Umbilical cord (tissue), 1 donor: ENCODE measurements at regions not wholly inside any gene's neighbourhood (a gene's known extent, or its start where the extent isn't known, plus 50 kb on each side); places are given as distances from the start of the nearest gene placed in this dataset.
"Not testable (repeated sequence)": the region's sequence is repeated elsewhere in the genome, so short reads cannot be mapped to it uniquely, and the experiment has no call there.

Source experiments
- DNase-seq: peaks from one replicate; pipeline ENCODE4 v3.0.0-alpha.2; 2015; ENCODE audit warnings: low spot score

DNA sequence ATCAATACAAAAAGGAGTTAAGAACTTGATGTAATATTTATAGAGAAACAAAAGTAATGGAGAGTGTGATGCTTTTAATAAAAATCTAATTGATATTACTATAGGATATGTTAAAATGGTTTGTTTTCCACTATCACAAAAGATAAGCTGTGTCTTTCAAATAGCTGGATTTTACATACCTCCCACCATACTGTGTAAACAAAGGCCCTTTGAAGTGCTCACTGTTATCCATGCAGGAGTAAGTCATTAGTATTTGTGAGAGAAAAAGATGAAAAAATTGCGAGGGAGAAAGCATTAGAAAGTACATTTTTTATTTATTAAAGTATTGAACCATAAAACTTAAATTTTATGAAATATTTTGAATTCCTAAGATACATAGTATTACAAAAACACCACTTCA, 733.0 kb downstream of the GRIK2 start:
- DNase-seq = no peak

DNA sequence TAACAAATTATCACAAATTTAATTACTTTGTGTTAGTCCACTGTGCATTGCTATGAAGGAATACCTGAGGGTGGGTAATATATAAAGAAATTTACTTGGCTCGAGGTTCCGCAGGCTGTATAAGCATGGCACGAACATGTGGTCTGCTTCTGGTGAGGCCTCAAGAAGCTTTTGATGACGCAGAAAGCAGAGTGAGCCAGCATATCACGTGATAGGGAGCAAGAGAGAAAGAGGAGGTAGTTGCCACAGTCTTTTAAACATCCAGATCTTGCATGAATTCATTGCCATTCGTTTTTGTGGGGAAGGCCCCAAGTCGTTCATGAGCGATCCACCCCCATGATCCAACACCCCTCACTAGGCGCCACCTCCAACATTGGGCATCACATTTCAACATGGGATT, 733.7 kb downstream of the GRIK2 start:
- DNase-seq = no peak

DNA sequence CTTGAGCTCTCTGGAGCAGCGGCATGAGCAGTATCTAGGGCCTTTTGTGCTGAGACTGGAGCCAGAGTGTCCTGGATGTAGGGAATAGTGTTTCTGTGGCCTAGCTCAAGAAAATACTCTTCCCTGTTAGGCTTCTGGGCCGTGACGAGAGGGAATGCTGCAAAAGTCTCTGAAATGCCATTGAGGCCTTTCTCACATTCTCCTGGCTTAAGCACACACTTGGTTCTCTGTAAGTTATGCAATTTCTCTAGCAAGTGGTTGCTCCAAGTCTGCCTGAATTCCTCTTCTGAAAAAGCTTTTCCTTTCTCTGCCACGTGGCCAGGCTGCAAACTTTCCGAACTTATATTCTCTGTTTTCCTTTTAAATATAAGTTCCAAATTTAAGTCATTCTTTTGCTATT, 744.4 kb downstream of the GRIK2 start:
- DNase-seq = peak; percentile 10

DNA sequence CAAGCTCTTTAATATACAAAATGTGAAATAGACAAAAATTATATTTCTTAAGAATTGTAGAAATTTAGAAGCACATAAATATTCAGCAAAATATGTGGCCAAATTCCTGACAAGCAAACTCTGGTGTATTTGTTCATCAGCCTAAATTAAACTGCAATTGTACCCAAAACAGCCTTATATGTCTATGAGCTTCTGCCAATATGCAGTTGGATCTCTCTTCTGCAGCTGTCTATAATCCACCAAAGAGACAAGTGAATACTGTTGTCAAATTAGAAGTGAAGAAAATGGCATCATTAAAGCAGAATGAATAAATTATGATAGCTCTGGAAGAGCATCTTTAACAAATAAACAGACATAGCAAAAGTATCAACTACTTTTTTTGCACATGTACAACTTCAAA, 755.7 kb downstream of the GRIK2 start:
- DNase-seq = no peak

DNA sequence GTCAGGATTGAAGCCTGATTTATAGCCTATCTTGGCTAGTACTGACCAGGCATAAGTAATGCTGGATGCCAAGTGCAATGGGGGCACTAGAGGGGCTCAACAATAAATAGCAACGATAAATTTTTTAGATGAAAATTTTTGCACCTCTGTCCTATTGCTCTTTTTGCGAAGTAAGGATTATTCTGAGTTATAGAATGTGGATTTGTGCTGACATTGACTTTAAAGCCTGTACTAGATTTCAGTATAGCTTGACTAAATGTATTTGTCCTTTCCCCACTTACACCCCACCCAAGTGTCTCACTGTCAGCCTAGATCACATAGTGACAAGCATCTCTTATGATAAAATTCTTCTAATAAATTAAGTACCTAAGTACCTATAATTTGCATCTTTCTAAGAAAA, 757.0 kb downstream of the GRIK2 start:
- DNase-seq = no peak

DNA sequence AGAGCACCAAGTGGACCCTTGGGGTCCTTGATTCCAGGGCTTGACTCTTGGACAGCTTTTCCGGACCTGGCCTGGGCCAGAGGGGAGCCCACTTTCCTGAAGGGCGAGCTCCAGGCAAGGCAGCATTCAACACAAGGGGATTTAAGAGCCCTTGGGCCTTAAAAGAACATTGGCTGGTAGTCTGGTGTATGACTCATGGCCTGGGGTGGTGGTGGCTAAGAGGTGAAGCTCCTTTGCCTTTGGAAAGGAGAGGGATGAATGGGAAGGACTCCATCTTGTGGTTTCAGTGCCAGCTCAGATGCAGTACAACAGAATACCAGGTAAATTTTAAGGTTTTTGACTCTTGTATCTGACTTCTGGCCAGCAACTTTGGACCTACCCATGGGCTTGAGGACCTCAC, 760.7 kb downstream of the GRIK2 start:
- DNase-seq = no peak

DNA sequence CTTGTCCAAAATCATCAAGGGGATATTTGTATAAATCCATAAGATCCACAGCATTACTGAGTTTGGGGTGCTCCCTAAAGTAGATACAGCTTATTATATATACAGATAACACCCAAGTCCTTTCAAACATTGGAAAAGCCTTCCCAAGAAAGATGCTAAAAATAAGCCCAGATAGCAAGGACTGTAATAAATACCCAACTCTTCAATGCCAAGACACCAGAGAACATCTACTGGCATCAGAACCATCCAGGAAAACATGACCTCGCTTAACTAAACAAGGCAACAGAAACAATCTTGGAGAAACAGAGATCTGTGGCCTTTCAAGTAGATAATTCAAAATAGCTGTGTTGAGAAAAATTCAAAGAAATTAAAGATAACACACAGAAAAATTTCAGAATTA, 761.4 kb downstream of the GRIK2 start:
- no peak for DNase-seq

DNA sequence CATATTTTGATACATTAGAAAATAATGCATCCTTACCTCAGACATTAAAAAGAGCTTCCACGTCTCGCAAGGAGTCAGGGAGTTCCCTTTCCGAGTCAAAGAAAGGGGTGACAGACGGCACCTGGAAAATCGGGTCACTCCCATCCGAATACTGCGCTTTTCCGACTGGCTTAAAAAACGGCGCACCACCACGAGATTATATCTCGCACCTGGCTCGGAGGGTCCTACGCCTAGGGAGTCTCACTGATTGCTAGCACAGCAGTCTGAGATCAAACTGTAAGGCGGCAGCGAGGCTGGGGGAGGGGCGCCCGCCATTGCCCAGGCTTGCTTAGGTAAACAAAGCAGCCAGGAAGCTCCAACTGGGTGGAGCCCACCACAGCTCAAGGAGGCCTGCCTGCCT, 776.3 kb downstream of the GRIK2 start:
- DNase-seq = not testable (repeated sequence)

DNA sequence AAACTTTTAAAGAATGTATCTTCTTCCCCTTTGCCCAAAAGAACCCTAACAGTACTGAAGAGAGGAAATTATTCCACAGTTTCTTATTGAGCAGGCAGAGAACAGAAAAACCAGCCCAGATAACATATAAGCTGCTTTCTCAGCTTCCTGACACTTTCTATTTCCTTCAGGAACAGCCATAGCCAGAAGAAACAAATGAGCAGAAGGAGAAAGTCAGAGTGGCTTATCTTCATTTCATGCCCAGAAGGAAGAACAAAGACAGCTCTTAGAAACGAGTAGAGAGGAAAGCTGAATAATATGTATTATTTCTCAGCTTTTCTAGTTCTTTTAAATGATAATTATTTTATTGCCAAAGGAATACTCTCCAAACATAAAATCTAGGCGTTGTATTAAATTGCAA, 793.7 kb downstream of the GRIK2 start:
- no peak for DNase-seq

DNA sequence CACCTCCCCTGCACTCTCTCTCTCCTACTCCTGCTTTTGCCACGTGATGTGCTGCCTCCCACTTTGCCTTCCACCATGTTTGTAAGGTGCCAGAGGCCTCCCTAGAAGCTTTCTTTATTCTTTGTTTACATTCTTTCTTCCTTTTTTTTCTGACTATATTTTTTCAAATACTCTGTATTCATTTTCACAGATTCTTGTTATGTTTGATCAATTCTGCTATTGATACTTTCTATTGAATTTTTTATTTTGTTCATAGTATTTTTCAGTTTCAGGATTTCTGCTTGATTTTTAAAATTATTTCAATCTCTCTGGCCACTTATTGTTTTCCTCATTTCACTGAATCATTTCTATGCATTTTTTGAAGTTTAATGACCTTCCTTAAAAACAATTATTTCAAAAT, 801.8 kb downstream of the GRIK2 start:
- no peak for DNase-seq

DNA sequence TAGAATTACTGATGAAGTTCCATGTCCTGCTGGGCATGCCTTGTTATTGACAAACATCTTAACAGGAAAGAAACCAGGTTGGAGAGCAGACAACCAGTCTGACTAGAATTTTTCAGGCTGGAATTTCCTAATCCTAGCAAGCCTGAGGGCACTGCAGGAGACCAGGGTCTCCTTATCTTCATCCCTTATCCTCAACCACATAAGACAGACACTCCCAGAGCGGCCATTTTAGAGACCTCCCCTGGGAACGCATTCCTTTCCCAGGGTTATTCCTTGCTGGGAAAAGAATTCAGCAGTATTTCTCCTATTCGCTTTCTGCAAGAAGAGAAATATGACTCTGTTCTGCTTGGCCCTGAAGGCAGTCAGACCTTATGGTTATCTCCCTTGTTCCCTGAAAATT, 803.7 kb downstream of the GRIK2 start:
- no peak for DNase-seq

DNA sequence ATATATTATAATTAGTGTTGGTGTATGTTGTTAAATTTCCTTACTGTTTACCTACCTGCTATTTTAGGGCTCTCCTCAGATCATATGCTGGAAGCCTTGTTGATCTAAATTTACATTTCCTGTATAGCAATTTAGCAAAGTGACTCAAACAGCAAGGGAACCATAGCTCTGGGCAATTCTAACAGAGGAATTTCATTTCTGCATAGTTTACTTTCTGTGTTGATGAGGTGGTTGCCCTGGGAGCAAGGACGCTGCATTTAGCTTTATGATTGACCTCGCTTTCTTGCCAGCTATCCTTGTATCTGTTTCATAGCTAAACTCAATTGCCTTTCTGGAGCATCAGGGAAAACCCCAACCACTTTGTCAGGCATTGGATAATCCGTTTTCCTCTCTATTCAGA, 810.8 kb downstream of the GRIK2 start:
- no peak for DNase-seq

DNA sequence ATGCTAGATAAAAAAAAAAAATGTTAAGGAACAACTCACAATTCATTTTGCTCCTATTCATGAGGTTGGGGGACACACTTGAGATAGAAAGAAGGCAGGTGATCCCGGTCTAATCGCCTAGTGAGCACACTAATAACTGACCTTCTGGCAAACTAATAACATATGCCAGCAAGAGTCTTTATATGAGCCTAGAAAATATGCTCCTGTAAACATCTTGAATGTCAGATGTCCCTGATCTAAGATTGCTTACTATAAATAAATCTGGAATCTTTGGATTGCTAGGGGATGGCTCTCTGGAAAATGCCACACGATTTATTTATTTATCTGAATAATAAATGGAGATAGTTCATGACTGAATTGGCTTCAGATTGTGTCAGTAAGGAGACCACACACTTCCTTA, 821.9 kb downstream of the GRIK2 start:
- DNase-seq = no peak

DNA sequence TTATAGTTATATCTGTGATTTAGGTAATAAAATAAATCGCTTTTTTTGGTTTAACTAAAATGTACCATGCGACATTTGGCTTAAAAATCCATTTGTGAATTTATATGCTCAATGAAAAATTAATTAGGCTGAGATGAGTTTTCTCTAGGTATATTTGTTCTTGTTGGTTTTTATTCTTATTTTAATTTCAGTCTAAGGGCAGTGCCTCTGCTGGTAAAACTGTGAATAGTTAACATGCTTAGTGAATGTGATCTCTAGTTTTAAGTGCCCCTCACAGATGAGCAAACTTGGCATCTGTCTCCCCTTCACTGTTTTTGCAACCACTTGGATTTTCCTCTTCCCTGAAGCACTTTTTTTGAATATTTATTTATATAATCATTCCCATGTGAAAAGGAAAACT, 822.7 kb downstream of the GRIK2 start:
- no peak for DNase-seq

DNA sequence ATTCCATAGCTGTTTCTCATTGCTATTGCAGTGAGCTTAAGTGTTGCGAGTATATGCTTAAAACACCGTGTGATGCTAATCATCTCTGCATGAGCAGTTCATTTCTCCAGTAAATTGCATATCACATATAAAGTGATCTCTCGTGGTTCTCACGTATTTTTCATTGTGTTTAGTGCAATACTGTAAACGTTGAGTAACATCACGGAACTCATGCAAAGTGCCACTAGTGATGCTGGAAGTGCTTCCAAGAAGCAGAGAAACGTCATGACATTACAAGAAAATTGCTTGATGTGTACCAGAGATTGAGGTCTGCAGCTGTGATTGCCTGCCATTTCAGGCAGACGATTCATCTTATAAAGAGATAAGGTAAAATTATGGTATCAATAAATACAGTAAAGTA, 830.4 kb downstream of the GRIK2 start:
- DNase-seq = no peak

DNA sequence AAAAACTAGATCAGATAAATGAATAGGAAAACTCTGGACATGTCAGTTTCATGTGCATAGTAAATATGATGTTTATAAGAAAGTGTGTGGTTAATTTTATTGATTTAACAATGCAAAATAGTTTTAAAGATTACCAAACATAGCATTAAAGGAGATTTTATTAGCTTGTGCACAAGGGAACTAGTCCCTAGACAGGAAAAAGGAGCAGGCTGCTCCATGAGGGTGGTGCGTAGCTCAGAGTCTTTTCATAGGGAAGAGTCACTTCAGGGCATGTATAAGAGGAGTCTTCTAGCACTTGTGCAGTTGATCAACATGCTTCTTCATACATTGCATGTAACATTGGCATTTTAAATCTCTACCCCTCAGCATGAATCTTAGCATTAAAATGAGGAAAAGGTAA, 835.8 kb downstream of the GRIK2 start:
- DNase-seq = no peak
